ENCODE measurements at regions not wholly inside any gene's neighbourhood (a gene's known extent, or its start where the extent isn't known, plus 50 kb on each side); places are given as distances from the start of the nearest gene placed in this dataset.

DNA sequence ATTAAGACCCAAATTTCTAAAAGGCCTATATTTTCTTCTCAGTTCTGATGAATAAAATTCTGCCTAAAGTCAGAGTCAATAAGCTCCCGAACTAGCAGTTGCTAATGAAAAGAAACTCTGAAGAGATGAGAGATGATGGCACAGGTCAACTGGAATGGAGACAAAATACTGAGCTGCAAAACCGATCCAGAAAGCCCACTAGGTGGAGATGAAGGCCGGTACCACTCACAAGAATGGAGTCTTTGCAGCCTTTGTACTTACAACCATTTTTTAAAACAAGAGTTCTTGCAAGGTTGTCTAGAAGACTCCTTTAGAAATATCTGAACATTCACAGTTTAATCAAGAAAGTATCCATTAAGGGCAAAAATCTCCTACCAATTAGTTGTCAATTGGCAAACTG is 119.9 kb upstream of the TJP1 start:
- TF ChIP-seq GLIS3 (CRISPR knock-in tag; IDR thresholded peaks at IDR 0.05), result no peak
- no peak for TF ChIP-seq ZFP3 (CRISPR knock-in tag; IDR thresholded peaks at IDR 0.05)
- no peak for TF ChIP-seq ZC3H10 (CRISPR knock-in tag; IDR thresholded peaks at IDR 0.05)
- TF ChIP-seq, protein P1, sequence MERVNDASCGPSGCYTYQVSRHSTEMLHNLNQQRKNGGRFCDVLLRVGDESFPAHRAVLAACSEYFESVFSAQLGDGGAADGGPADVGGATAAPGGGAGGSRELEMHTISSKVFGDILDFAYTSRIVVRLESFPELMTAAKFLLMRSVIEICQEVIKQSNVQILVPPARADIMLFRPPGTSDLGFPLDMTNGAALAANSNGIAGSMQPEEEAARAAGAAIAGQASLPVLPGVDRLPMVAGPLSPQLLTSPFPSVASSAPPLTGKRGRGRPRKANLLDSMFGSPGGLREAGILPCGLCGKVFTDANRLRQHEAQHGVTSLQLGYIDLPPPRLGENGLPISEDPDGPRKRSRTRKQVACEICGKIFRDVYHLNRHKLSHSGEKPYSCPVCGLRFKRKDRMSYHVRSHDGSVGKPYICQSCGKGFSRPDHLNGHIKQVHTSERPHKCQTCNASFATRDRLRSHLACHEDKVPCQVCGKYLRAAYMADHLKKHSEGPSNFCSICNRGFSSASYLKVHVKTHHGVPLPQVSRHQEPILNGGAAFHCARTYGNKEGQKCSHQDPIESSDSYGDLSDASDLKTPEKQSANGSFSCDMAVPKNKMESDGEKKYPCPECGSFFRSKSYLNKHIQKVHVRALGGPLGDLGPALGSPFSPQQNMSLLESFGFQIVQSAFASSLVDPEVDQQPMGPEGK (CRISPR knock-in tag; IDR thresholded peaks at IDR 0.05; ENCODE audit: borderline replicate concordance), result no peak
- no peak for TF ChIP-seq RARB (CRISPR knock-in tag; IDR thresholded peaks at IDR 0.05)
